ENCODE measurements at regions not wholly inside any gene's neighbourhood (a gene's known extent, or its start where the extent isn't known, plus 50 kb on each side); places are given as distances from the start of the nearest gene placed in this dataset.

- TF ChIP-seq CTCF (IDR thresholded peaks at IDR 0.05), result no peak
- Histone ChIP-seq H3K4me3 (no peak overlapping the region), H3K27ac (no peak overlapping the region), H3K27me3 (ENCODE audit: insufficient read depth in 3 of 3, low read length in 2 of 3) (no peaks in the 10 kb centered on the region), H3K36me3 (ENCODE audit: insufficient read depth in 1 of 2, low read depth in 1 of 2) (no peaks in the 10 kb centered on the region), H3K4me1 (no peaks in the 10 kb centered on the region), H3K9me3 (no peaks in the 10 kb centered on the region)
- no peak for ATAC-seq
- 69 to 89% (median 78%) methylated on average over 5 of the region's 5 CpGs for WGBS, 3 donors
- no peak for DNase-seq
- intact Hi-C loops (cut with DNase I), result no loop called here
These were observed 509.4 kb upstream of the SETBP1 start for GRCh38 chr18:44171301-44171700.

- WGBS, 3 donors, result 89 to 92% (median 90%) methylated on average over 2 of the region's 2 CpGs
- no peaks in the 10 kb centered on the region for H3K27me3 ChIP-seq (ENCODE audit: insufficient read depth in 3 of 3, low read length in 2 of 3)
- no peaks in the 10 kb centered on the region for H3K9me3 ChIP-seq
- H3K4me1 ChIP-seq, result no peaks in the 10 kb centered on the region
- TF ChIP-seq CTCF (IDR thresholded peaks at IDR 0.05), result no peak
- H3K27ac ChIP-seq, result no peak overlapping the region
- H3K36me3 ChIP-seq (ENCODE audit: insufficient read depth in 1 of 2, low read depth in 1 of 2), result no peaks in the 10 kb centered on the region
- intact Hi-C loops (cut with DNase I), result loop anchor here in 1 of 2 donors (5.0 kb wide), 1 partner anchor 51 kb away; no protein-coding TSS in a partner anchor
- no peak for ATAC-seq
- DNase-seq, result no peak
- H3K4me3 ChIP-seq, result no peak overlapping the region
These were observed 504.8 kb upstream of the SETBP1 start for GRCh38 chr18:44175891-44176290.

- H3K4me3 ChIP-seq, result no peak overlapping the region
- H3K27me3 ChIP-seq (ENCODE audit: insufficient read depth in 3 of 3, low read length in 2 of 3), result no peaks in the 10 kb centered on the region
- no peak for TF ChIP-seq CTCF (IDR thresholded peaks at IDR 0.05)
- no peaks in the 10 kb centered on the region for H3K36me3 ChIP-seq (ENCODE audit: insufficient read depth in 1 of 2, low read depth in 1 of 2)
- H3K27ac ChIP-seq, result no peak overlapping the region
- ATAC-seq, result no peak
- WGBS, 3 donors, result 47 to 64% (median 57%) methylated on average over 2 of the region's 2 CpGs
- DNase-seq, result no peak
- H3K4me1 ChIP-seq, result no peaks in the 10 kb centered on the region
- H3K9me3 ChIP-seq, result no peaks in the 10 kb centered on the region
- intact Hi-C loops (cut with DNase I), result loop anchor here in 1 of 2 donors (5.0 kb wide), 1 partner anchor 49 kb away; no protein-coding TSS in a partner anchor
These were observed 502.2 kb upstream of the SETBP1 start for GRCh38 chr18:44178476-44178875.

GRCh38 chr18:44179693-44180092 lies 501.0 kb upstream of the SETBP1 start:
- Histone ChIP-seq H3K4me3 (no peak overlapping the region), H3K27me3 (ENCODE audit: insufficient read depth in 3 of 3, low read length in 2 of 3) (no peaks in the 10 kb centered on the region), H3K9me3 (no peaks in the 10 kb centered on the region), H3K36me3 (ENCODE audit: insufficient read depth in 1 of 2, low read depth in 1 of 2) (no peaks in the 10 kb centered on the region), H3K4me1 (no peaks in the 10 kb centered on the region), H3K27ac (no peak overlapping the region)
- ATAC-seq (peak; percentile 49 to 85 (median 64)), DNase-seq (no peak)
- intact Hi-C loops (cut with DNase I), result loop anchor here in 1 of 2 donors (5.0 kb wide), 1 partner anchor 48 kb away; no protein-coding TSS in a partner anchor
- no peak for TF ChIP-seq CTCF (IDR thresholded peaks at IDR 0.05)
- WGBS, 3 donors, result 82 to 86% (median 82%) methylated on average over 10 of the region's 10 CpGs

- TF ChIP-seq CTCF (IDR thresholded peaks at IDR 0.05), result no peak
- Histone ChIP-seq H3K9me3 (no peaks in the 10 kb centered on the region), H3K4me3 (no peak overlapping the region), H3K36me3 (ENCODE audit: insufficient read depth in 1 of 2, low read depth in 1 of 2) (no peaks in the 10 kb centered on the region), H3K27me3 (ENCODE audit: insufficient read depth in 3 of 3, low read length in 2 of 3) (no peaks in the 10 kb centered on the region), H3K4me1 (no peaks in the 10 kb centered on the region), H3K27ac (no peak overlapping the region)
- peak; percentile 85 to 96 (median 91) for ATAC-seq
- intact Hi-C loops (cut with DNase I), result no loop called here
- no peak for DNase-seq
- WGBS, 3 donors, result 58 to 66% (median 59%) methylated on average over 1 of the region's 1 CpG
These were observed 500.0 kb upstream of the SETBP1 start for GRCh38 chr18:44180683-44181082.
